Body of pancreas (tissue), 4 donors: ENCODE measurements at regions not wholly inside any gene's neighbourhood (a gene's known extent, or its start where the extent isn't known, plus 50 kb on each side); places are given as distances from the start of the nearest gene placed in this dataset.

Experiments used
- CTCF ChIP-seq, 7 experiments: fragments of 450-650 bp in 4 of 7; fragments of 200-600 bp in 3 of 7; sonication (generic) in 3 of 7; IDR thresholded peaks; one replicate each; pipeline ENCODE4 v1.5.1; 2016 to 2019; ENCODE audit warnings: antibody characterized with exemption in 7 of 7
- POLR2A ChIP-seq, 3 donors: fragments of 450-650 bp; IDR thresholded peaks; one replicate each; pipeline ENCODE4 v1.6.1; 2016; ENCODE audit warnings: antibody characterized with exemption in 3 of 3, mild to moderate bottlenecking in 2 of 3

GRCh38 chr5:72006361-72006760 lies 100.9 kb upstream of the MAP1B start:
- TF ChIP-seq CTCF (IDR thresholded peaks at IDR 0.05) (no peak), POLR2A (IDR thresholded peaks at IDR 0.05) (no peak)
